GM18858 (cell line): ENCODE measurements at regions not wholly inside any gene's neighbourhood (a gene's known extent, or its start where the extent isn't known, plus 50 kb on each side); places are given as distances from the start of the nearest gene placed in this dataset.

Experiments used
- ATAC-seq: cut with Tn5 transposase; IDR thresholded peaks from one replicate; pipeline ENCODE4 v1.9.1; 2021; ENCODE audit not compliant: unreplicated experiment

GRCh38 chr12:82174936-82175335 is 183.3 kb downstream of the CCDC59 start:
- no peak for ATAC-seq

DNA sequence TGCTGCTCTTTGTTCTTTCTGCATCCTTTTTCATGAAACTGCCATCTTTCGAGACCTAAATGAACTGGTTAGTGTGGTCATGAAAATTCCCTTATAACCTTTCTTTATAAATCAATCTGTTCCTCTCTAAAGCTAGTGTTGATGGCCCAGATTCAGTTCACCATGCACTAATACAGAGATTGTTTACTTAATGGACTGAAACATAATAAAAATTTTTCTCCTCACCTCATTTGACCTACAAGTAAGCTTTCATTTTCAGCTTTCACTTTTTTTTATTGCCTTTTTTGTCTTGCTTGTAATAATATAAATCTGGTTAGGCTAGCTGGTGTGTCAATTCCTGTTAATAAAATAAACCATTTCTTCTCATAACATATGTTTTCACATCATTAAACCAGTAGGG is 183.8 kb downstream of the CCDC59 start:
- no peak for ATAC-seq

- no peak for ATAC-seq
Measured at GRCh38 chr12:82149045-82149444, 209.1 kb downstream of the CCDC59 start.

- ATAC-seq = no peak
Measured at GRCh38 chr12:82146740-82147139, 211.4 kb downstream of the CCDC59 start.

DNA sequence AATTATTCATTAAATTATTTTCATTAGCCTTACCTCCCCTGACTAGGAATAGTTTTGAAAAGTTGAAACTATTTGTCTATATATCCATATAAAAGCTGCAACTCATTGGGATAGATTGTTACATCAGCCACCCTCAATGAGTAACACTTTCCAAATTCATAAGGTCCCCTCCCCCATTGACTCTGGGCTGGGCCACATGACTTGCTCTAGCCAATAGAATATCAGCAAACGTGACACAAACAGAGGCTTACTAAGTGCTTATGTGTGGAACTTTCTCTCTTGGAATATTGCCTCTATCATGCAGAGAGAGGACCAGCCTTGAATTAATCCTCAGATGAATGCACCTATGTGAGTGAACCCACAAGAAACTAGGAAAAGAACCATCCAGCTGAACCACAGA is 213.7 kb downstream of the CCDC59 start:
- no peak for ATAC-seq

DNA sequence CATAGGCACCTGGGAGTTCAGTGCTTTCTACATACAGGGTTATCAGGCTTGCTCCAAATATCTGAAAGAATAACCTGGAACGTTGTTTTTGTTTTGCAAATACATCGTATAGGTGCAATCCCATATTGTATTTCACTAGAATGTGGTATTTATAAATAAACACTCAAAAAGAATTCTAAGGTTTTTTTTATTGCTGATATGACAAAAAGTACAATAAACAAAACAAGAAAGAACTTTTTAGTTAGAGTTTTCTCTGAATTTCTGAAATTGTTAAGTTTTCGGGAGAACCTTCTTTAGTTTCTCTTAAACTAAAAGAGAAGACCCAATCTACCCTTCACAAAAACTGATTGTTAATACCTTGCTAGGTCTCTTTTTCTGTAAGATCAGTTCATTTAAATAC is 225.8 kb downstream of the CCDC59 start:
- ATAC-seq = no peak

DNA sequence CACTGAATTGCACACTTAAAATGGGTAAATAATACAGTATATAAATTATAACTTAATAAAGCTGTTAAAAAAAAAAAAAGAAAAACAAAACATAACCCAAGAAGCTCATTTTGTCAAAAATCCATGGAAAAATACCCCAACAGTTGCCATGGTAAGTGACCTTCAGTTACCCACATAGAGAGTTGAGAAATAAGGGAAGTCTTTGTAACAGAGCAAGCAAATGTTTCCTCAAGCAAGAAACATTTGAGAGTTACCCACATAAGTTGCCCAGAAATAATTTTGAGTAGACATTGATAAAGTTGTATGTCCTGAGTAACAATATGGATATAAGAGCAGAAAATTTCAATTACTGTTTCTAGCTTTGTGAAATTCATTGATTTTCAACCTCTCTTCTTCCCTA is 227.4 kb downstream of the CCDC59 start:
- no peak for ATAC-seq

- no peak for ATAC-seq
Measured at GRCh38 chr12:82124711-82125380, 233.3 kb downstream of the CCDC59 start.

DNA sequence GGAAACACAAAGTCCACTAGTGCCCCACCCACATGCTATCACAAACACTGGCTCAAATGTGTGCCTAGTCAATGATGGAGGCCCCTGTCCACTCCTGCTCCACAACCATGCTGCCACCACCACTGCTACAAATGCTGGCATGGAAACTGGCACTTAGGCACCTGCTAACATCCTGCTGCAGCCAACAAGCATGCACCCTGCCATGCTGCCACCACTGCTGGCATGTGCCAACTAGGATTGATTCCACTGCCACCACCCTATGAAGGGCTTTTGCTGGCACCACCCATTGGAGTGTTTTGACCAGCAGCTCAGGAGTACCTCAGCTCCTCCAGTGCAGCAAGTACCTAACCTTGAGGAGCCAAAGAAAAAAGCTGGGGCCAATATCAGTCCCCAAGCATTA is 236.6 kb downstream of the CCDC59 start:
- no peak for ATAC-seq

DNA sequence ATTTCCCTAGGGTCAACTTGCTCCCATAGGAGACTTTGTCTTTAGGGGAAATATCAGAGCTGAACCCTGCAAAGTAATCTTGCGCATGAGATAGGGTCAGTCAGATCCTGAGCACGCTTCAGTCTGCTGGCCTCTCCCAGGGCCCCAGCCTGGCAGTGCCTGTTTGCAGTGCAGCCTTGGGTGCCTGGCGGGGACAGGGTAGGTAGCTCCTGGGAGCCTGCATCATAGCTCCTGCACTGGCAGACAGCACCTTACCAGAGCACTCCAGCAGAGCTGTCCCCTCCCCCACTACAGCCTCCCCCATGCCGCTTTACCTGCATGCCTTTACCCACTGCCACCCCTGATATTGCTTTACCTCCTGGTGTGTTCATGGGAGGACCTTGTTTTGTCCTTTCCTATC is 237.3 kb downstream of the CCDC59 start:
- ATAC-seq = no peak

GRCh38 chr12:82109243-82109642 is 248.9 kb downstream of the CCDC59 start:
- no peak for ATAC-seq

DNA sequence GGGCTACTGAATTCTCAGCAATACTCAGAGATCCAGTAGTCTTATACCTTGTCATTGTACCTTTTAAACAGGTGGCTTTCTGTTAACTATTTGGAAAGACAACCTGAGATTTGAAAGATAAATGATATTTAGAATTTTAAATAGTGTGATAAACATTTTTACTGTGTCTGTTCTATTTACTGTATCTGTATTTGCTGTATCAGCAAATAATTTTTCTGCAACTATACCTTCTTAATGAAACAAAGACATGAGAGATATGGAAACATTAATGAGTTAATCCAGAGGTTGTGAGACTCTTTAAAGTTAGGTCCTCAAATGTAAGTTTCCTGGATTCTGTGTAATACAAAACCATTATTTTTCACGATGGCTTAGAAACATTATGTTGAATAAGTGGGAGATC is 249.6 kb downstream of the CCDC59 start:
- ATAC-seq = no peak

- ATAC-seq = no peak
Measured at GRCh38 chr12:82099216-82099615, 259.0 kb downstream of the CCDC59 start.

GRCh38 chr12:82097877-82098276 is 260.3 kb downstream of the CCDC59 start:
- ATAC-seq = no peak

- ATAC-seq = no peak
Measured at GRCh38 chr12:82097438-82097837, 260.7 kb downstream of the CCDC59 start.

DNA sequence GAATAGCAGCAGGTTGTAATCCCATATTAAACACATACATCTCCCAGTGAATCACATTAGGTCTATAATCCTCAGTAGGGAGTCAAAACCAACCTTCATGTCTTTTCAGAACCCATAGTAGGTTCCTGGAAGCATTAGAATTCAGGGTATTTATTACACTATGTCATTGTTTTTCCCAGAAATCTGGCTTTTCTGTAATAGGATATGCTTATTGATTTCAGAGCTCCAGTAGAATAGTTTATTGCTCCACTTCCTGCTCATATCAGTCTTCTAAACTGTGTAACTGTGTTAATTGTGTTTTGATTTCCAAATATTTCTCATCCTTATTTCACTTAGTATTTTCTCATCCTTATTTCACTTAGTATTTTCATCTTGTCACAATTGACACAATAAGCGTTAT is 268.0 kb downstream of the CCDC59 start:
- ATAC-seq = no peak

DNA sequence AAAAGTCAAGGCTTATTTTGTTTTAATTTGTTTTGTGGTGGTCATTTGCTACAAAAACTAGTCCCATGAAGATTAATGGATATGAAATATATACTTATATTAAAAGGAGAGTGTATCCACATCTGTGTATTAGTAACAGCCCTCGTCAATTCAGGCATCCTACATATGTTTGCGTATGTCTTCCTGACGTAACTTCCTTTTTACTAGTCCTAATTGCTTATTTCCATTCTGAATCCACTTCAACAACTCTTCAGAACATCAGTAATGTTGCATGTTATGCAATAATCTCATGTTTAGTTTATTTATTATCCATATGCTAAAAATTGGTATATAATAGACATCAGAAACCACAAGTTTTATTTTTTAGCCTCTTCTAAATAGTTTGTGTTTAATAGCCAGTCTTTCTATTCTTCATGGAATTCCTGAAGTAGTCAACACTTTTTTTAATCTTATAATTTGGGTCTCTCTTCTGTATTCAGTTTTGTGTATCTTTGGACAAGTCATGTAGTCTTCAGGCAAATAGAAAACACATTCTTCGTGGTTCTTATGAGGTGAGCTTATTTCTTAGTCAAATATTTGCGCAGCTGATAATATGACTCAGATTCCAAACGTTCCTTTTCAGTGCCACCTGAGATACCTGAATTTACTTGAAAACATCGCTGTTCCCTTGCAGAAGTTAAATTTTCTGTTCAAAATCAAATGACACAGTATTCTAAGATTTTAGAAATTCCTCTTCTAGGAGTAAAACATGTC is 268.6 kb downstream of the CCDC59 start:
- no peak for ATAC-seq

DNA sequence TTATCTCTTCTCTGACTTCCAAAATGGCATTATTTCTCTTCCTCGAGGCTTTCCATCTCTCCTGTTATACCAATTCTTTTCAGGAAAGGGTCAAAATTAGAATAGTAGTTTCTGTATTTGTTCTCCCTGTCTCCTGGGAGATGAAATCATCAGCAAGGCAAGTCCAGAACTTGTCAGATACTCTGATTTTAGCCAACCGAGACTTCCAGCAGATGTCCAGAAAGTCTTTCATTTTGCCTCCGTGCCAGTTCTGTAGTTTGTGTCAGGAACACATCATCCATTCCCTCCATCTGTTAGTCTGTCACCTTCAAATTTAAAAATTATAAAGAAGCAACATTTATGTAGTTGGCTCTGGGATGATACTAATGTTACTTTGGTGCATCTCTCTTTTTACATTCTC is 275.7 kb downstream of the CCDC59 start:
- no peak for ATAC-seq

DNA sequence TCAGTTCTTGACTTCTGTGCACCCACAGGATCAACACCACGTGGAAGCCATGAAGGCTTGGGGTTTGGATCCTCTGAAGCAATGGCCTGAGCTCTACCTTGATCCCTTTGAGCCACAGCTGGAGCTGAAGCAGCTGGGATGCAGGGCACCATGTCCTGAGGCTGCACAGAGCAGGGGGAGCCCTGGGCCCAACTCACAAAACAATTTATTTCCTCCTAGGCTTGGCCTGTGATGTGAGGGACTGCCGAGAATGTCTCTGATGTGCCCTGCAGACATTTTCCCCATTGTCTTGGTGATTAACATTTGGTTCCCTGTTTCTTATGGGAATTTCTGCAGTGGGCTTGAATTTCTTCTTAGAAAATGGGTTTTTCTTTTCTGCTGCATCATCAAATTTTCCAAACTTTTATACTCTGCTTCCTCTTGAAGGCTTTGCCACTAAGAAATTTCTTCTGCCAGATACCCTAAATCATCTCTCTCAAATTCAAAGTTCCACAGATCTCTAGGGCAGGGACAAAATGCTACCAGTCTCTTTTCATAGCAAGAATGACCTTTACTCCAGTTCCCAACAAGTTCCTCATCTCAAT is 288.2 kb downstream of the CCDC59 start:
- no peak for ATAC-seq

GRCh38 chr12:82058197-82058596 is 299.0 kb upstream of the PPFIA2 start:
- no peak for ATAC-seq

DNA sequence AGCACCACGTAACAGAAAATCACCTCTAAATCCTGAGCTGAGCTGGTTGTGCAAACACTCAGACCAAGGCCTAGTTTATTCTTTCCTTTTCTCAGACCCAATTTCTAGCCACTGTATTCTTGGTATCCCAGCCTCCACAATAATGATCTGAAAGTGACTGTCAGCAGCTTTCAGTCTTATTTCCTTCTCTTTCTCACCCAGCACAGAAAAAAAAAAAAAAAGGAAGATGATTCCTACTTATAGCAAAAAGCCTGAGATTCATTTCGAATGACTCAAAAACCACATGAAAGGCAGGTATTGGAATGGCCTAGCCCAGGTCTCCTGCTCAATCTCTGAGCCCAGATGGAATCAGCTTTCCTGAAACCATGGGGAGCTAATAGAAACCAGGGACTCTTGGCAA is 298.6 kb upstream of the PPFIA2 start:
- no peak for ATAC-seq

DNA sequence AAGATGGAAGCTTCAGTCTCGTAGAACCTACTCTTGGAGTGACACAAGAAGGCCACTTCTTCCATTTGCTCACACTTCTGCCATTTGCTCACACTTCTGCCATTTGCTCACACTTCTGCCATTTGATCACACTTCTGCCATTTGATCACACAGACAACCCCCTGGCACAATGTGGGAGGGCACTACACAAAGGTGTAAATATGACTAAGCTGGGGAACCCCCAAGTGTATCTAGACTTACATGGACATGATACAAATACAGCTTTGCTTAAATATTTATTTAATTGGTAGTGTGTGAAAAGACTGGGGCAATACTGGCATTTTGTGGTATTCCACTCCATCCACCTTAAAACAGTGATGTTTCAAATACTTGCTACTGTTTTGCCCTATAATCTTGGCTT is 296.2 kb upstream of the PPFIA2 start:
- no peak for ATAC-seq
